Calu3 (cell line): ENCODE measurements at regions not wholly inside any gene's neighbourhood (a gene's known extent, or its start where the extent isn't known, plus 50 kb on each side); places are given as distances from the start of the nearest gene placed in this dataset.
"Not testable (repeated sequence)": the region's sequence is repeated elsewhere in the genome, so short reads cannot be mapped to it uniquely, and the experiment has no call there.

Experiments used
- BruUV-seq: library from RNA; stranded (reverse); fragments of 400-500 nt; replicated peaks from 2 replicates; lab custom pipeline; 2021; lab: Mats Ljungman, UMichigan
- CTCF ChIA-PET: fragments of 300-600 bp; sonication (Branson Sonifier 250); formaldehyde crosslinking; loops from one replicate; lab custom pipeline; 2022; ENCODE audit warnings: antibody characterized with exemption; lab: Charles Lee
- DNase-seq: peaks from one replicate; pipeline ENCODE4 v3.0.0; 2022
- H3K27ac Mint-ChIP-seq: one replicate; pipeline ENCODE4 v1.8.0; 2022; ENCODE audit warnings: mixed read lengths; ENCODE audit not compliant: unreplicated experiment
- H3K27me3 Mint-ChIP-seq: one replicate; pipeline ENCODE4 v1.8.0; 2022; ENCODE audit warnings: mixed read lengths; ENCODE audit not compliant: unreplicated experiment
- H3K36me3 Mint-ChIP-seq: one replicate; pipeline ENCODE4 v1.8.0; 2022; ENCODE audit warnings: mild to moderate bottlenecking, moderate library complexity, mixed read lengths; ENCODE audit not compliant: insufficient read depth, unreplicated experiment
- H3K4me1 Mint-ChIP-seq: one replicate; pipeline ENCODE4 v1.8.0; 2022; ENCODE audit warnings: mild to moderate bottlenecking, low read depth, mixed read lengths; ENCODE audit not compliant: unreplicated experiment
- H3K4me3 Mint-ChIP-seq: one replicate; pipeline ENCODE4 v1.8.0; 2022; ENCODE audit warnings: mild to moderate bottlenecking, low read depth, moderate library complexity, mixed read lengths; ENCODE audit not compliant: unreplicated experiment
- H3K9me3 Mint-ChIP-seq: one replicate; pipeline ENCODE4 v1.8.0; 2022; ENCODE audit warnings: low read depth, mixed read lengths; ENCODE audit not compliant: unreplicated experiment
- intact Hi-C: fragments of 100-400 bp; cut with micrococcal nuclease; formaldehyde crosslinking; loops from one replicate; pipeline ENCODE4 v1.10.0; 2022; ENCODE audit not compliant: unreplicated experiment
- TF ChIP-seq, protein P1 (sequence below): fragments of 200-600 bp; IDR thresholded peaks from one replicate; pipeline ENCODE4 v1.8.0; 2022; ENCODE audit warnings: antibody characterized with exemption; ENCODE audit not compliant: unreplicated experiment

DNA sequence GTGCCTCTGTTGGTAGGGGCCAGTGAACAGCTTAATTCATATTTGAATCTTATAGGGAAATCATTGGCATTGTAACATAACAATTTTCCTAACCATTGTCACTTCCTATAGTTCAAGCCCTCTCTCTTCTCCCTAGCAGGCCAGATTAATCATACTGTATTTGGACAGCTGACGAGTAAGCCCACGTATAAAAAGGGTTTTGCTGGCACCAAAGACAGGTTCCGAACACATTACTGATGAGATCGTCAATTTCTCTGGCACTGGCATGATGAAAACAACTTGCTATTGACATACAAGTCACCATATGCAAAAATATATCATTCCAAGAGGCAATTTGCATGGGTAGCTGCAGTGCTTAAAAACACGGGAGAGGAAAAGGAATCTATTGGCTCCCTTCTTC, 891.1 kb upstream of the AUTS2 start:
- no peaks in the 10 kb centered on the region for H3K36me3 Mint-ChIP-seq
- CTCF ChIA-PET, result no interaction called here
- intact Hi-C loops, result no loop called here
- H3K4me1 Mint-ChIP-seq, result no peaks in the 10 kb centered on the region
- TF ChIP-seq, protein P1, sequence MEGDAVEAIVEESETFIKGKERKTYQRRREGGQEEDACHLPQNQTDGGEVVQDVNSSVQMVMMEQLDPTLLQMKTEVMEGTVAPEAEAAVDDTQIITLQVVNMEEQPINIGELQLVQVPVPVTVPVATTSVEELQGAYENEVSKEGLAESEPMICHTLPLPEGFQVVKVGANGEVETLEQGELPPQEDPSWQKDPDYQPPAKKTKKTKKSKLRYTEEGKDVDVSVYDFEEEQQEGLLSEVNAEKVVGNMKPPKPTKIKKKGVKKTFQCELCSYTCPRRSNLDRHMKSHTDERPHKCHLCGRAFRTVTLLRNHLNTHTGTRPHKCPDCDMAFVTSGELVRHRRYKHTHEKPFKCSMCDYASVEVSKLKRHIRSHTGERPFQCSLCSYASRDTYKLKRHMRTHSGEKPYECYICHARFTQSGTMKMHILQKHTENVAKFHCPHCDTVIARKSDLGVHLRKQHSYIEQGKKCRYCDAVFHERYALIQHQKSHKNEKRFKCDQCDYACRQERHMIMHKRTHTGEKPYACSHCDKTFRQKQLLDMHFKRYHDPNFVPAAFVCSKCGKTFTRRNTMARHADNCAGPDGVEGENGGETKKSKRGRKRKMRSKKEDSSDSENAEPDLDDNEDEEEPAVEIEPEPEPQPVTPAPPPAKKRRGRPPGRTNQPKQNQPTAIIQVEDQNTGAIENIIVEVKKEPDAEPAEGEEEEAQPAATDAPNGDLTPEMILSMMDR, result no peak
- DNase-seq, result no peak
- BruUV-seq, result no TSS peak
- no peak overlapping the region for H3K4me3 Mint-ChIP-seq
- H3K27me3 Mint-ChIP-seq, result no peaks in the 10 kb centered on the region
- peaks cover 11% of the 10 kb centered on the region for H3K9me3 Mint-ChIP-seq
- H3K27ac Mint-ChIP-seq, result no peak overlapping the region

DNA sequence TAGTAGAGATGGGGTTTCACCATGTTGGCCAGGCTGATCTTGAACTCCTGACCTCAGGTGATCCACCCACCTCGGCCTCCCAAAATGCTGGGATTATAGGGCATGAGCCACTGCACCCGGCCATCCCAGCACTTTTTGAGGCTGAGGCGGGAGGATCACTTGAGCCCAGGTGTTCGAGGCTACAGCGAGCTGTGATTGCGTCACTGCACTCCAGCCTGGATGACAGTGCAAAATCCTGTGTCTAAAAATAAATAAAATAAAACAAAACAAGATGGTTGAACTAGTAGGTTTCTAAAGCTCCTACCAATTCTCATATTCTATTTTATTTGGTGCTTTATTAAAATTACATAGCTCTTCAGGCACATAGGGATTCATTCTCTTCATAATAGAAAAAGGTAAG, 890.3 kb upstream of the AUTS2 start:
- CTCF ChIA-PET, result no interaction called here
- TF ChIP-seq, protein P1, result no peak
- H3K4me3 Mint-ChIP-seq, result no peak overlapping the region
- BruUV-seq, result no TSS peak
- H3K4me1 Mint-ChIP-seq, result no peaks in the 10 kb centered on the region
- H3K27ac Mint-ChIP-seq, result no peak overlapping the region
- H3K9me3 Mint-ChIP-seq, result peaks cover 13% of the 10 kb centered on the region
- DNase-seq, result no peak
- intact Hi-C loops, result no loop called here
- no peaks in the 10 kb centered on the region for H3K27me3 Mint-ChIP-seq
- H3K36me3 Mint-ChIP-seq, result no peaks in the 10 kb centered on the region

DNA sequence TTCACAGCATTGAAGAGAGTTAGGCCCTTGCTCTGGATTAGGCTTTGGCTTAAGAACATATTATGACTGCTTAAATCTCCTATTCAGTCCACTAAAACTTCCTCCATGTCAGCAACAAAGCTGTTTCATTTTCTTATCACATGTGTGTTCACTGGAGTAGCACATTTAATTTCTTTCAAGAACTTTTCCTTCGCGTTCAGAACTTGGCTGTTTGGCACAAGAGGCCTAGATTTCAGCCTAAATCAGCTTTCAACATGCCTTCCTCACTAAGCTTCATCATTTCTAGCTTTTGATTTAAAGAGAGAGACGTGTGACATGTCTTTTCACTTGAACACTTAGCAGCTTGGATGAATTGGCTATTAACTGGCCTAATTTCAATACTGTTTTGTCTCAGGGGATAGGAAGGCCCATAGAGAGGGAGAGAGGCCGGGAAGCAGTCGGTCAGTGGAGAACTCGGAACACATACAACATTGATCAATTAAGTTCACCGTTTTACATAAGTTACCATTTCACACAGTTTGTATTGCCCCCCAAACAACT, 885.2 kb upstream of the AUTS2 start:
- CTCF ChIA-PET, result no interaction called here
- no TSS peak for BruUV-seq
- TF ChIP-seq, protein P1, result no peak
- no peaks in the 10 kb centered on the region for H3K4me1 Mint-ChIP-seq
- no peak overlapping the region for H3K27ac Mint-ChIP-seq
- H3K9me3 Mint-ChIP-seq, result peaks cover 18% of the 10 kb centered on the region
- DNase-seq, result no peak
- no peaks in the 10 kb centered on the region for H3K36me3 Mint-ChIP-seq
- intact Hi-C loops, result no loop called here
- H3K4me3 Mint-ChIP-seq, result no peak overlapping the region
- H3K27me3 Mint-ChIP-seq, result no peaks in the 10 kb centered on the region

DNA sequence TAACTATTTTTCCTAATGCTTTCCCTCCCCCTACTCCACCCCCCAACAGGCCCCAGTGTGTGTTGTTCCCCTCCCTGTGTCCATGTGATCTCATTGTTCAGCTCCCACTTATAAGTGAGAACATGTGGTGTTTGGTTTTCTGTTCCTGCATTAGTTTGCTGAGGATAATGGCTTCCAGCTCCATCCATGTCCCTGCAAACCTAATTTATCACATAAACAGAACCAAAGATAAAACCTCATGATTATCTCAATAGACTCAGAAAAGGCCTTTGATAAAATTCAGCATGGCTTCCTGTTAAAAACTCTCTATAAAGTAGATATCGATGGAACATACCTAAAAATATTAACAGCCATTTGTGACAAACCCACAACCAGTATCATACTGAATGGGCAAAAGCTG, 884.1 kb upstream of the AUTS2 start:
- CTCF ChIA-PET, BruUV-seq, intact Hi-C loops, H3K36me3 Mint-ChIP-seq, H3K27ac Mint-ChIP-seq, H3K4me1 Mint-ChIP-seq, H3K27me3 Mint-ChIP-seq, DNase-seq, H3K4me3 Mint-ChIP-seq: not testable (repeated sequence)
- peaks cover 19% of the 10 kb centered on the region for H3K9me3 Mint-ChIP-seq

DNA sequence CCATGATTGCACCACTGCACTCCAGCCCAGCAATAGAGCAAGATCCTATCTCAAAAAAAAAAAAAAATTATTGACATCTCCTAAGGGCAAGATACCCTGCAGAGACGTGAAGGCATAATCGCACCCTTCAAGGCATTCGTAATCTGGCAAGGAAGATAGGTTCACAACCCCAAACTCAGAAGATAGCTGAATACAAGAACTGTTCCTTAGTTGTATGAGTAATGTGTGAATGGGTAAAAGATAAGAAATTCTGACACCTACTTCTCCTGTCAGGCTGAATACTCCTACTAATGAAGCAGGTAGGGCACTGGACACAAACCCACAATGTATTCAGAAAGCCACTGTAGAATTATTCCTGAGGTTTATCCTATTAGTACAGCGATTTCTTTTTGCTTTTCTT, 882.4 kb upstream of the AUTS2 start:
- H3K27me3 Mint-ChIP-seq, result no peaks in the 10 kb centered on the region
- H3K9me3 Mint-ChIP-seq, result peaks cover 15% of the 10 kb centered on the region
- TF ChIP-seq, protein P1, result no peak
- H3K4me3 Mint-ChIP-seq, result no peak overlapping the region
- H3K4me1 Mint-ChIP-seq, result no peaks in the 10 kb centered on the region
- H3K27ac Mint-ChIP-seq, result no peak overlapping the region
- CTCF ChIA-PET, result no interaction called here
- no TSS peak for BruUV-seq
- DNase-seq, result no peak
- H3K36me3 Mint-ChIP-seq, result no peaks in the 10 kb centered on the region
- intact Hi-C loops, result no loop called here
